ENCODE measurements at regions not wholly inside any gene's neighbourhood (a gene's known extent, or its start where the extent isn't known, plus 50 kb on each side); places are given as distances from the start of the nearest gene placed in this dataset.

GRCh38 chr7:41113719-41114118, 589.2 kb downstream of the INHBA start:
- no peak for TF ChIP-seq CTCF (conservative IDR thresholded peaks at IDR 0.05)
- DNase-seq = no peak
- H3K9me3 Mint-ChIP-seq = no peaks in the 10 kb centered on the region
- no peak overlapping the region for H3K27ac Mint-ChIP-seq
- peaks cover 5% of the 10 kb centered on the region for H3K27me3 Mint-ChIP-seq (ENCODE audit: insufficient read depth)
- Histone ChIP-seq H3K27ac (ENCODE audit: low read depth, low read length) (no peak overlapping the region), H3K4me1 (ENCODE audit: control insufficient read depth, insufficient read depth, low read length) (peaks cover 16% of the 10 kb centered on the region), H3K9me3 (ENCODE audit: control insufficient read depth, low read length) (no peaks in the 10 kb centered on the region), H3K4me3 (ENCODE audit: low read length) (peak overlapping the region; percentile 44), H3K9ac (ENCODE audit: extremely low read depth, low read length, poor library complexity, severe bottlenecking) (no peak overlapping the region), H3K27me3 (ENCODE audit: control insufficient read depth, insufficient read depth, low read length, poor library complexity, severe bottlenecking) (no peaks in the 10 kb centered on the region), H3K36me3 (ENCODE audit: control insufficient read depth, insufficient read depth, low read length) (no peaks in the 10 kb centered on the region)
- no peaks in the 10 kb centered on the region for H3K36me3 Mint-ChIP-seq (ENCODE audit: low read depth)
- H3K4me1 Mint-ChIP-seq = peaks cover 22% of the 10 kb centered on the region
- H3K4me3 Mint-ChIP-seq = no peak overlapping the region

GRCh38 chr7:41110186-41110585, 592.7 kb downstream of the INHBA start:
- TF ChIP-seq CTCF (conservative IDR thresholded peaks at IDR 0.05) = no peak
- H3K4me3 Mint-ChIP-seq = no peak overlapping the region
- WGBS, 2 experiments (ENCODE audit: insufficient coverage in 1 of 2, insufficient read length in 1 of 2) = 100% methylated on average over 1 of the region's 1 CpG; no CpG with 5 or more reads in 1 of the 2 experiments
- no peaks in the 10 kb centered on the region for H3K36me3 Mint-ChIP-seq (ENCODE audit: low read depth)
- H3K9ac ChIP-seq (ENCODE audit: extremely low read depth, low read length, poor library complexity, severe bottlenecking) = no peak overlapping the region
- no peaks in the 10 kb centered on the region for H3K9me3 Mint-ChIP-seq
- no peaks in the 10 kb centered on the region for H3K27me3 ChIP-seq (ENCODE audit: control insufficient read depth, insufficient read depth, low read length, poor library complexity, severe bottlenecking)
- no peak overlapping the region for H3K4me3 ChIP-seq (ENCODE audit: low read length)
- no peaks in the 10 kb centered on the region for H3K9me3 ChIP-seq (ENCODE audit: control insufficient read depth, low read length)
- H3K27ac Mint-ChIP-seq = no peak overlapping the region
- DNase-seq = no peak
- H3K4me1 ChIP-seq (ENCODE audit: control insufficient read depth, insufficient read depth, low read length) = peaks cover 16% of the 10 kb centered on the region
- H3K27ac ChIP-seq (ENCODE audit: low read depth, low read length) = no peak overlapping the region
- no peaks in the 10 kb centered on the region for H3K36me3 ChIP-seq (ENCODE audit: control insufficient read depth, insufficient read depth, low read length)
- H3K4me1 Mint-ChIP-seq = peaks cover 21% of the 10 kb centered on the region
- H3K27me3 Mint-ChIP-seq (ENCODE audit: insufficient read depth) = peaks cover 2% of the 10 kb centered on the region

- no peak overlapping the region for H3K27ac ChIP-seq (ENCODE audit: low read depth, low read length)
- DNase-seq = no peak
- Mint-ChIP-seq H3K4me3 (no peak overlapping the region), H3K27ac (no peak overlapping the region), H3K36me3 (ENCODE audit: low read depth) (no peaks in the 10 kb centered on the region), H3K27me3 (ENCODE audit: insufficient read depth) (no peaks in the 10 kb centered on the region), H3K9me3 (no peaks in the 10 kb centered on the region), H3K4me1 (peaks cover 10% of the 10 kb centered on the region)
- no peaks in the 10 kb centered on the region for H3K36me3 ChIP-seq (ENCODE audit: control insufficient read depth, insufficient read depth, low read length)
- no peak overlapping the region for H3K9ac ChIP-seq (ENCODE audit: extremely low read depth, low read length, poor library complexity, severe bottlenecking)
- no peaks in the 10 kb centered on the region for H3K27me3 ChIP-seq (ENCODE audit: control insufficient read depth, insufficient read depth, low read length, poor library complexity, severe bottlenecking)
- TF ChIP-seq CTCF (conservative IDR thresholded peaks at IDR 0.05) = no peak
- H3K4me3 ChIP-seq (ENCODE audit: low read length) = no peak overlapping the region
- H3K9me3 ChIP-seq (ENCODE audit: control insufficient read depth, low read length) = no peaks in the 10 kb centered on the region
- H3K4me1 ChIP-seq (ENCODE audit: control insufficient read depth, insufficient read depth, low read length) = peaks cover 9% of the 10 kb centered on the region
Measured at GRCh38 chr7:41108821-41109220, 594.1 kb downstream of the INHBA start.
